Lower leg skin (tissue), 3 donors: ENCODE measurements at regions not wholly inside any gene's neighbourhood (a gene's known extent, or its start where the extent isn't known, plus 50 kb on each side); places are given as distances from the start of the nearest gene placed in this dataset.

Experiments
- CTCF ChIP-seq, 3 donors: fragments of 450-650 bp; IDR thresholded peaks; one replicate each; pipeline ENCODE4 v1.5.1; 2016; ENCODE audit warnings: antibody characterized with exemption in 3 of 3, mild to moderate bottlenecking in 3 of 3, moderate library complexity in 2 of 3
- POLR2A ChIP-seq, 2 donors: fragments of 450-650 bp; IDR thresholded peaks; one replicate each; pipeline ENCODE4 v1.6.1; 2016 to 2017; ENCODE audit warnings: antibody characterized with exemption in 2 of 2, mild to moderate bottlenecking in 1 of 2, moderate library complexity in 1 of 2

GRCh38 chr2:118165595-118165994 lies 77.3 kb downstream of the INSIG2 start:
- TF ChIP-seq CTCF (IDR thresholded peaks at IDR 0.05) (no peak), POLR2A (IDR thresholded peaks at IDR 0.05) (no peak)
